ENCODE measurements at regions not wholly inside any gene's neighbourhood (a gene's known extent, or its start where the extent isn't known, plus 50 kb on each side); places are given as distances from the start of the nearest gene placed in this dataset.
"Not testable (repeated sequence)": the region's sequence is repeated elsewhere in the genome, so short reads cannot be mapped to it uniquely, and the experiment has no call there.

GRCh38 chr10:124213471-124213870 lies 120.1 kb upstream of the CHST15 start:
- no peak for DNase-seq (ENCODE audit: low spot score)

GRCh38 chr10:124212702-124213101 lies 119.3 kb upstream of the CHST15 start:
- no peak for DNase-seq (ENCODE audit: low spot score)

DNA sequence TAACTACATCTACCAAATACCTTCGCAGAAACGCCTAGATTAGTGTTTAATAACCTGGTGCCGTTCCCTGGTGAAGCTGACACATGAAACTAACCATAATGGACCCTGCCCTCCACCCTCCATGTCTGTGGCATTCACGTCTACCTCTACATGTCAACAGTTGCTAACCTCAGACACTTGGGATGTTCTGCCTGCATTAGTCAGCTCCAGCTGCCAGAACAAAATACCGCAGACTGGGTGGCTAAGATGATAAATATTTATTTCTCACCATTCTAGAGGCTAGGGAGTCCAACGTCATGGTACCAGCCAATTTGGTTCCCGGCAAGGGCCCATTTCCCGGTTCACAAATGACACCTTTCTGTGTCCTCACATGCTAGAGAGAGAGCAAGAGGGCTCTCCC lies 118.5 kb upstream of the CHST15 start:
- no peak for DNase-seq (ENCODE audit: low spot score)

- DNase-seq (ENCODE audit: low spot score) = no peak
These were observed 116.9 kb upstream of the CHST15 start for GRCh38 chr10:124210263-124210662.

GRCh38 chr10:124207391-124207790 lies 114.0 kb upstream of the CHST15 start:
- no peak for DNase-seq (ENCODE audit: low spot score)

DNA sequence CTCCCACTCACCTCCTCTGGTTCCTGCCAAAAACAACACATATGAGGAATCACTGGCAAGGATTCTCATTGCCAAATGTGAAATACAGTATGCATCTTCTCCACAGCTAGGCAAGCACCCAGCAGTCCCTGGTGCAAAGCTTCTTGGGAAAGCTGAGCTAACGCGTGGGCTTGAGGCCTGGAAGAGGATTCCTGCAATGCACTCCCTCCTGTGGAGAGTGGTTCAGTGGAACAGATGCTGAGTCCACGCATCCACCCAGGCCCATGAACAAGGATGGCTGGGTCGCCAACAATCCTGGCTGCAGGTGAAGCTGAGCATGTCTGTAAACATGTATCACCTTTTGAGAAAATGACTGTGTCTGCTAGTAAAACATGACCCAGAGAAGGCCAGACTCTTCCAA lies 113.2 kb upstream of the CHST15 start:
- no peak for DNase-seq (ENCODE audit: low spot score)

- DNase-seq (ENCODE audit: low spot score) = no peak
These were observed 112.0 kb upstream of the CHST15 start for GRCh38 chr10:124205432-124205831.

GRCh38 chr10:124204726-124205125 lies 111.3 kb upstream of the CHST15 start:
- no peak for DNase-seq (ENCODE audit: low spot score)

- no peak for DNase-seq (ENCODE audit: low spot score)
These were observed 106.6 kb upstream of the CHST15 start for GRCh38 chr10:124200011-124200410.

GRCh38 chr10:124198871-124199270 lies 105.5 kb upstream of the CHST15 start:
- DNase-seq (ENCODE audit: low spot score) = no peak

GRCh38 chr10:124198125-124198501 lies 104.7 kb upstream of the CHST15 start:
- no peak for DNase-seq (ENCODE audit: low spot score)

- DNase-seq (ENCODE audit: low spot score) = no peak
These were observed 104.2 kb upstream of the CHST15 start for GRCh38 chr10:124197371-124198124.

- DNase-seq (ENCODE audit: low spot score) = no peak
These were observed 103.3 kb upstream of the CHST15 start for GRCh38 chr10:124196659-124197058.

DNA sequence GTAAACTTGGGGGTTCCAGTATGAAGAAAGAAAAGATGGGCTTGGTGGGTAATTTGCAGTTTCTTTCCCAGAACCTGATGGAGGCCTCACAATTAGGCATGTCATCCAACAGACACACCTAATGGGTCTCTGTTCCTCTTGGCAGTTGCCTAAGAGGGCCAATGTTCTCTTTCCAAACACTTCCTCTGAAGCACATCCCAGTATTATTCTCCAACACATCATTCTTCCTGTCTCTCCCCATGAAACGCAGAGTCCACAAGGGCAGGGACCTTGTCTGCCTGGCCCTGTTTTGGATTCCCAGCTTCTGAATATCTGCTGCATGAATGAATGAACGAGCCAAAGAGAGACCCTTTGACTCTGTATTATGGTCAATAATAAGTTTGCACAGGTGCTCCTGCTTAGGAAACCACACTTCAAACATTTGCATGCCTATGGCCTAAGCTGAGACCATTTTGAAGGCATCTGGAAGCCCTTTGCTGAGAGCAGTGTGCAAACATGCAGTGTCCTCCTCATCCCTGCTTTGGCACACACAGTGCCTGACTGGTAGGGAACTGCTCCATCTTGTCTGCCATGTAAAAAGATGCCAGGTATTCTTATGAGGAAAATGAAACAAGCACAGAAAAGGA lies 100.9 kb upstream of the CHST15 start:
- no peak for DNase-seq (ENCODE audit: low spot score)

- DNase-seq (ENCODE audit: low spot score) = no peak
These were observed 99.9 kb upstream of the CHST15 start for GRCh38 chr10:124193309-124193696.

- DNase-seq (ENCODE audit: low spot score) = not testable (repeated sequence)
These were observed 99.4 kb upstream of the CHST15 start for GRCh38 chr10:124192664-124193308.

DNA sequence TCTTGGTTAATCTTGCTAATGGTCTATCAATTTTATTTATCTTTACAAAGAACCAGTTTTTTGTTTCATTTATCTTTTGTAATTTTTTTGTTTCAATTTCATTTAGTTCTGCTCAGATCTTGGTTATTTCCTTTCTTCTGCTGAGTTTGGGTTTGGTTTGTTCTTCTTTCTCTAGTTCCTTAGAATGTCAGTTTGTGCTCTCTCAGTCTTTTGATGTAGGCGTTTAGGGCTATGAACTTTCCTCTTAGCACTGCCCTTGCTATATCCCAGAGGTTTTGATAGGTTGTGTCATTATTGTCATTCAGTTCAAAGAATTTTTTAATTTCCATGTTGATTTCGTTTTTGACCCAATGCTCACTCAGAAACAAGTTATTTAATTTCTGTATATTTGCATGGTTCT lies 97.1 kb upstream of the CHST15 start:
- DNase-seq (ENCODE audit: low spot score) = not testable (repeated sequence)

- no peak for DNase-seq (ENCODE audit: low spot score)
These were observed 93.6 kb upstream of the CHST15 start for GRCh38 chr10:124186956-124187355.

- DNase-seq (ENCODE audit: low spot score) = no peak
These were observed 91.7 kb upstream of the CHST15 start for GRCh38 chr10:124185084-124185483.

GRCh38 chr10:124184208-124184830 lies 90.9 kb upstream of the CHST15 start:
- no peak for DNase-seq (ENCODE audit: low spot score)

GRCh38 chr10:124183617-124184016 lies 90.2 kb upstream of the CHST15 start:
- no peak for DNase-seq (ENCODE audit: low spot score)

- no peak for DNase-seq (ENCODE audit: low spot score)
These were observed 88.7 kb upstream of the CHST15 start for GRCh38 chr10:124182088-124182541.

DNA sequence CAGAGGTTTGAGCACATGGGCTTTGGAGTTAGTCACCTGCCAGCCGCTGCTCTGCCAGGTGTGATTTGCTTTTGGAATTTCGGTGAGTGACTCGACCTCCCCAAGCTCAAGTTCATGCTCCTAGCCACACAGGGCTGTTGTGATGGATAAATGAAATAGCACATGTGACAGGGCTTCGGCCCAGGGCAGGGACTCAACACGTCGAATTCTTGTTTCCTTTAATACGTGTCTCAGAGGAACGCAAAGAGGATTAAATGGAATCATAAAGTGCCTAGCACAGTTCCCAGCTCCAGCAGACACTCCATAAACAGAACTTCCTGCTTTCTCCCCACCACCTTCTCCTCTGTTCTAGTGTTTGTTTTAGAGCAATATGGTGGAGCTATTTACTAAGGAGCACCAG lies 88.3 kb upstream of the CHST15 start:
- DNase-seq (ENCODE audit: low spot score) = no peak
